Astrocyte of the spinal cord (primary cell): ENCODE measurements at regions not wholly inside any gene's neighbourhood (a gene's known extent, or its start where the extent isn't known, plus 50 kb on each side); places are given as distances from the start of the nearest gene placed in this dataset.

Source experiments
- DNase-seq: peaks from one replicate; pipeline ENCODE4 v3.0.0; 2011; ENCODE audit warnings: low read depth, low spot score
- H3K4me3 ChIP-seq: 2 replicates; pipeline ENCODE4 v1.5.1; 2011; ENCODE audit warnings: low read depth, mild to moderate bottlenecking, low read length, moderate library complexity
- CTCF ChIP-seq: IDR thresholded peaks from 2 replicates; pipeline ENCODE4 v1.5.1; 2012; ENCODE audit warnings: low read depth, mild to moderate bottlenecking, low read length, inconsistent platforms
- in situ Hi-C: cut with HindIII; loops from 2 replicates; pipeline ENCODE4 v1.10.0; 2017; ENCODE audit warnings: low sequenced_read_pairs

DNA sequence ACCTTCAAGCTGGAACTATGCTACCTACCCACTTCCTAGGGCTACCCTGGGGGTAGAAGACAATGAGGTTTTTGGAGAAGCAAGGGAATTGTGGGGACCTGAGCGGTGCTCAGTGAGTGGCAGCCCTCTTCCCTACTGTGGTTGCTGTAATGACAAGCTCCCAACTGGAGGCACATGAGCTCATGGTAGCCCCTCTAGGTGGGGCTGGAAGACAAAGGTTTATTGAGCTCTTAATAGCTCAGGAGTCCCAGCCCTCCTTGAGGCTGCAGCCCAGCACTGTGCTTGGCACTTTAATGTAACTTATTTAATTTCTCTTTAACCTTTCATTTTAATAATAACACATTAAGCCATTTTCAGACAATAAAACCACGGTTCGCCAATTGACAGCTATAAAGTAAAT, 528.9 kb downstream of the OMA1 start:
- no peak for DNase-seq
- TF ChIP-seq CTCF = no peak
- H3K4me3 ChIP-seq = no peak overlapping the region
- in situ Hi-C loops = no loop called here

- in situ Hi-C loops = no loop called here
- H3K4me3 ChIP-seq = no peak overlapping the region
- no peak for TF ChIP-seq CTCF
- no peak for DNase-seq
Observed at GRCh38 chr1:58013237-58013636, 533.3 kb downstream of the OMA1 start.

DNA sequence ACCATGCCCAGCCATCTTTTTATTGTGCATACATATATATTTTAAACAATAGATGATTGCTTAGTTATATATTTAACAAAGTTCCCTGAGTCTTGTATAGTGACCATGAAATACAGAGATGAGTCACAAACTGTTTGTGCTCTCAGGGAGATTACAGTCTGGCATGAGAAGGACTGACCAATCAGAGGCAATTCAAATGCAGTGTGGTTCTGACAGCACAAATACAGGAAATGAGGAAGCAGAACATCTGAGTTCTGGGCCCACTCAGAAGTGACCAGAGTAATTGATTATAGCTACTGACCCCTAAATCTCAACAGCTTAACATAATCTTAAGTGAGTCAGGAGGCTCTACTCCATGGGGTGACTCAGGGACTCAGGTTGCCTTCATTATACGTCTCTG, 534.5 kb downstream of the OMA1 start:
- in situ Hi-C loops = no loop called here
- DNase-seq = no peak
- no peak overlapping the region for H3K4me3 ChIP-seq
- no peak for TF ChIP-seq CTCF

DNA sequence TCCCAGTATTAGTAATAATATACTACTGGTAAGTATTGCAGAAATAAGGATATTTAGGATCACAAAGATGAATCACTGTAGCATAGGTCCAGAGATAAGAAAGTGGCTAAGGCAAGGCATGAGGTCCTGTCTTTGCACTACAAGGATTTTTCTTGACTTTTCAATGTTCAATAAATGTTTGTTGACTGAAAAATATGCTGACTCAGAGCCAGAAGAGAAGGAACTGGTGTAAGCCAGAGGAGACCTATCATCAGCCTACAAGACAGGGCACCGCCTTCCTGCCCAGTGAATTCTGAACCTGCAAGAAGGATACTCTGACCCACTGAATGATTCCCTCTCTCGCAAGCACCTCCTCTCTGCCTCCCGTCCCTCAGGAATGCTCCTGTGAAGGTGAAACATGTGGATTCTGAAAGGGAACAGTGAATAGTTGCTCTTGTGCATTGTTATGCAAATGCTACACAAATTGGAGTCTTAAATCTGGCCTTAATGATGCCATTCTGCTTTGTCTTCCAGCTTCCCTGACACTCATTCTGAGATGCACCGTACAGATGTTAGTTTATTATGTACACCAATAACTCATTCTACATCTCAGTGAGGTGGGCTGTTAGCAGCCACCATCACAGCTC, 540.0 kb downstream of the OMA1 start:
- H3K4me3 ChIP-seq = no peak overlapping the region
- no peak for DNase-seq
- in situ Hi-C loops = no loop called here
- TF ChIP-seq CTCF = no peak

DNA sequence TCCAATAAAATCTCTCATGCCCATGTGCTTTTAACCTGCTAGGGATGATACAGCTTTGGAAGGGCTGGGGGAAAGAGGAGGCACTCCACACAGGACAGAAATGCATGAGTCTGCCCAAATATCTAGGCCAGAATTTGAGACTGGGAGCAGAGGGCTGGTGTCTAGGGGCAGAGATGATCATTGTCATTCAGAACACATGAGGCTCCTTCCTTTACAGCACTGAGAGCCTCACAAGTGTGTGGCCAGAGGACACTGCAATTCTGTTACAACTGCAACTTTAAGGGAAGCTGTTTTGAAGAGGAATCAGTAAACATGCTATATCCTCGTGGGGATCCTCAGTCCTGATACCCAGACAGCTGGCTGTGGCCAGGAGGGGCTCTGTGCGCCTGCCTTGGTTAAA, 541.3 kb downstream of the OMA1 start:
- no peak for DNase-seq
- no peak for TF ChIP-seq CTCF
- no peak overlapping the region for H3K4me3 ChIP-seq
- in situ Hi-C loops = no loop called here

GRCh38 chr1:58003988-58004387, 542.5 kb downstream of the OMA1 start:
- no peak for DNase-seq
- no peak overlapping the region for H3K4me3 ChIP-seq
- no peak for TF ChIP-seq CTCF
- in situ Hi-C loops = no loop called here

DNA sequence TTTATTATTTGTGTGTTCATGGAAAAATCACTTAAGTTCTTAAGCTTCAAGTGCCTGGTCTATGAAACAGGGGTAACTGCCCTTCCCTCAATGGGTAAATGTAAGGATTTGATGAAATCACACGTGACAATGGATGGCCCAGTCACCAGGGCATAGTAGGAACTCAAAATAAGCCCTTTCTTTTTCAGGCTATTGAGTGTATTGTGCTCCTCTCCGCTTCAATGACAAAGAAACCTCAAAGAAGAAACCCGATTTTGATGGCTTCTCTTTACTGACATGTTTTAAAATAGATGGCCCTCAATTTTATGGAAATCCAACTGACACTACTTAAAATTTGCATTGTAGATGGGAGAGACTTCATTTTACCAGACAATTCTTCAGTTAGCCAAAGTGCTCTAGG, 543.5 kb downstream of the OMA1 start:
- in situ Hi-C loops = no loop called here
- H3K4me3 ChIP-seq = no peak overlapping the region
- no peak for TF ChIP-seq CTCF
- no peak for DNase-seq
